HG02763 (cell line): ENCODE measurements at regions not wholly inside any gene's neighbourhood (a gene's known extent, or its start where the extent isn't known, plus 50 kb on each side); places are given as distances from the start of the nearest gene placed in this dataset.
"Not testable (repeated sequence)": the region's sequence is repeated elsewhere in the genome, so short reads cannot be mapped to it uniquely, and the experiment has no call there.

Source experiments
- ATAC-seq: cut with Tn5 transposase; IDR thresholded peaks from one replicate; pipeline ENCODE4 v1.9.1; 2021; ENCODE audit warnings: mild to moderate bottlenecking, moderate library complexity; ENCODE audit not compliant: unreplicated experiment

DNA sequence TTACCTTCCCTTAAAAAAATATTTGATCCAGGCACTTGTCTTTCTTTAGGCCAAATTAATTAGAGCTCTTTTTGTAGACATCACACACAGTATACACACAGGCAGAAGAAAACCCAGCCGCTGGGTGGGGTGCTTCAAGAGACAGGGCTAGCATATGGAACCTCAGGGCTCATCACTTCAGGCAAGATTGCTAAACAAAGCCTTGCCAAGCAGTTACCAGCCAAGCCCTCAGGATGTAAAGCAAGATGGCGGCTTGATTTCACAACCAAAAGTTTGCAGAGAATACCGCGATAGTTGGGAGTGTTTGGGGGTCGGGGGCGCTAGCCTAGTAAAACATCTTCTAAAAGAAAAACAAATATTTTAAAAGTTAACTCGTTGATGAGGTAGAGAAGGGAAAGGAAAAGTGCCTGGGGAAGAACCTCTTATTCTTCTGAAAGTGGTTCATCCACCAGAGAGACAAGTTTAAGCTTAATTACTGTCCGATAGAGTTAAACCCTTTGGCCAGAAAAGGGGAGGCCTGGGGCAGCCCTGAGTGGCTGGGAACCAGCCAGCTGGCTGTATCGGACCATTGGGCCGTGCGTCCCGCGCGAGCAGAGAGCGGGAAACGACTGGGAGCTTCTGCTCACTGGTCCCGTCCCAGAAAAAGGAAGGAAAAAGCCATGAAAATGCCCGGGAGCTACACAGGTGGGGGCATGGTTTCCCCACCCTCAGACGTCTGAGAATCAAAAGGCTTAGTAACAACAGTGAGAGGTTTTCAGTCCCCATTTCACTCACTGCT lies 254.9 kb upstream of the PCDH20 start:
- no peak for ATAC-seq

DNA sequence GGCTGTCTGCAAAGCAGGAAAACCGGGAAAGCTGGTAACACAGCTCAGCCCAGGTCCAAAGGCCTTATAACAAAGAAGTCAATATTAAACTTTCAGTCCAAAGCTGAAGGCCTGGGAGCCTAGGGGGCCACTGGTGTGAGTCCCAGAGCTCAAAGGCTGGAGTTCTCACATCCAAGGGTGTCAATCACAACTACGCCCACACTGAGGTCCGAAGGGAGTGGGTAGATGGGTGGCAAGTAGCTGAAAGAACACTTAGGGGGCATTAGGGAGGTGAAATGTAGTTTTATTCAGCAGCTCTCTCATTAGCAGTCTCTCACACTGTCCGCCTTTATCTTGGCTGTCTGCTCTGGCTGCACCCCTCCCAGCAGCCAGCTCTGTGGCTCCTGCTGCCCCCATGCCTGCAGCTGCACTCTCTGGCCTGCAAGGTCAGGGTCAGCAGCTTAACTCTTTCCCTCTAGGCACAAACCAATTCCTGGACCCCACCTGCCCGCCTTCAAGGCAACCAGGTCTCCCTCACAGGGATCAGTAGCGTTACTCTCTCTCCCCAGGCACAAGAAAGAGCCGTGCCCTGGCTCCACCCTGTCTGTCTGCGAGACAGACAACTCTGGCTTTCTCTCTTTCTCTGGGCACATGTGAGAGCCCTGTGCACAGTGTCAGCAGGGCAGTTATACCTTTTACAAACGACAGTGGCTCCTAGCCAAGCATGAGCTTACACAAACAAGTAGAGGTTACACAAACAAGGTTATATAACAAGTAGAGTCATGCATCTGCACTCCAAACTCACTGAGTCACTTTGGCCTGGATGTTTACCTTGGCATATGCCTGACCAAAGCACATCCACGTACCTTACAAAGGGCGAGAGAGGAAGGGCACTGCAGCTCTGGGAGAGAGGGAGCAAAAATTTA lies 249.4 kb upstream of the PCDH20 start:
- ATAC-seq, result no peak

GRCh38 chr13:61654481-61654880 lies 238.8 kb upstream of the PCDH20 start:
- no peak for ATAC-seq

- ATAC-seq, result no peak
Measured at GRCh38 chr13:61648547-61648946, 232.9 kb upstream of the PCDH20 start.

DNA sequence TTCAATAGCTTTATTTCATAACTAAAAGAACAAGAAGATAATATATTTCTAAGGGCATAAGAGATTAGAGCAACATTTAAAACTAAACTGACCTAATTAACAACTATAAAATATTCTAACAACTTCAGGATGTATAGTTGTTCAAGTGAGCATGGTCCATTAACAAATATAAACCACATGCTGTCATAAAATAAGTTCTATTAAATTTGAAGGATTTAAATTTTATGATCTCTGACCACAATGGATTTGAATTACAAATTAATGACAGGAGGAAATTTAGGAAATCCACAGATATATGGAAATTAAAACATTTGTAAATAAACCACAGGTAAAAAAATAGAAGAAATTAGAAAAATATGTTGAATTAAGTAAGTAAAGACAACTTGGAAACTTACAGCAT lies 196.5 kb upstream of the PCDH20 start:
- no peak for ATAC-seq

DNA sequence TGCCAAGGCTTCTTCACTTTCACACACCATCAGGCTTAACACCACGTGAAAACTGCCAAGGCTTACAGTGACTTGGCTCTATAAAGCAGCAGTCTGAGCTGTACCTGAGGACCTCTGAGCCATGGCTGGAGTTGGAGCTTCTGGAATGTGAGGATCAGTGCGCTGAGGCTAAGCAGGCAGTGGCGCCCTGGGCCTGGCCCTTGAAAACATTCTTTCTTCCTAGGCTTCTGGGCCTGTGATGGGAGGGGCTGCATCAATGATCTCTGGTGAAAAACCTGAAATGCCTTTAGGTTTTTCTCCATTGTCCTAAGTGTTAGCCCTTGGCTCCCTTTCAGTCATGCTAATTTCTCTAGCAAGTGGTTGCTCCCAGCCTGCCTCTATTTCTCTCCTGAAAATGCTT lies 192.5 kb upstream of the PCDH20 start:
- no peak for ATAC-seq

DNA sequence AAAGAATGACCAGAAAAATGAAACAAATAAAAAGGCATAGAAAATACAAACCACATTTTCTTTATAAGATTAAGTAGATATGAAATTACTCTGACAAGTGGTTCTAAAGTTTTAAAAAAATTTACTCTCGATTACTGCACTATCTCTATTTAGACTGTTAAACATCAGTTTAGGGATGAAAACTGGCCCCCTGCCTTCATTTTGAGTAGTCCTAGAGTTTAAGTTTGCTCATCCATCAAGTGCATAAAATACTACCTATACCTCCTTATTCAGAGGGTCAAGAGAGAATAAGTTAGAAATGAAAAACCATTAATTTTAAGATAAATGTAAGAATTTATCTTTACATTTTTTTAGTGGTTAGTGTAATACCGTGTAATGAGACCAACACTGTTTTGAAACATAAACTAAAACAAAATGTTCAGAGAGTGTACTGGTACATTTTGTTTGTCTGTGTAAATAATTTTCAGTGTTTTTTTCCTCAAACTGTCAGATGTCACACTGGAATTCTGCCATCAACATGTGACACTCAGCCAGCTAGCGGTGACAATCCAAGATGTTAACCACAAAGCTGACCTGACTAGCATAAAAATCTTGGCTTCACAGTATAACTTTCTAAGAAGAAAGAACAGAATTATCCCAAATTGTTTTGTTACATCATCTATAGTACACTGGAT lies 184.8 kb upstream of the PCDH20 start:
- no peak for ATAC-seq

- ATAC-seq, result no peak
Measured at GRCh38 chr13:61592489-61592888, 176.8 kb upstream of the PCDH20 start.

GRCh38 chr13:61575973-61576372 lies 160.3 kb upstream of the PCDH20 start:
- no peak for ATAC-seq

DNA sequence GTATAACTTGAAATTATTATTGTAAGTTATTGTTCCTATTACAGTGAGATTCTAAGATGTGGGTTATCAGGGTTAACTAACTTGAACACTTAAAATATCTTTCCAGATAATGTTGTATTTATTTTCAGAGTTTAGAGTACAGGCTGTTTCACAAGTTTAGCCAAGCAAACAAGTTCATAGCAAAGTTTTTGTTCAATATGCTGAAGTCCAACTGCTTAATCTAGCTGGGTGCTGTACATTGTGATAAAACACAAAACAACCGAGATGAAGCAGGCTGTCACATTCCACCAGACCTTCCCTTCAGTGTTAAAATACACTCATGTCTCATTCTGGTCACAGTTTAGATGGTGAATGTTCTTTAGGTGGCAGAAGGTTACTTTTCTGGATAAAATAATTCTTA lies 148.0 kb upstream of the PCDH20 start:
- ATAC-seq, result no peak

DNA sequence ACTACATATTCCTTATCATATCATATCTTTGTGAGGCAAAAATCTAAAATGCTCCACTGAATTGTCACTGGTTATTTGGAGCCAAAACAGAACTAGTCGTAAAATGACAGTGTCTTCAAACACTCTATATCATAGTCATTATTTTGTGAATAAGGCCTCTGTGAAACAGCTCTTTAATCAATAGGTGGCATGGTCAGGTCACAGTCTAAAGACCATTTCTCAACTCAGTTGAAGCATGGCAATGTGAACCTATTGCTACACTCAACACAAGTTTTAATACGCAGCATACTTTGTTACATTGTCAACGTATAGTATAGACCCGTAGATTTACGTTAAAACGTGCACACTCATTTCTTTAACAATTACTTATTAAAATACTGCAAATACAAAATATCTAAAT lies 131.3 kb upstream of the PCDH20 start:
- ATAC-seq, result no peak

GRCh38 chr13:61546413-61546812 lies 130.8 kb upstream of the PCDH20 start:
- no peak for ATAC-seq

DNA sequence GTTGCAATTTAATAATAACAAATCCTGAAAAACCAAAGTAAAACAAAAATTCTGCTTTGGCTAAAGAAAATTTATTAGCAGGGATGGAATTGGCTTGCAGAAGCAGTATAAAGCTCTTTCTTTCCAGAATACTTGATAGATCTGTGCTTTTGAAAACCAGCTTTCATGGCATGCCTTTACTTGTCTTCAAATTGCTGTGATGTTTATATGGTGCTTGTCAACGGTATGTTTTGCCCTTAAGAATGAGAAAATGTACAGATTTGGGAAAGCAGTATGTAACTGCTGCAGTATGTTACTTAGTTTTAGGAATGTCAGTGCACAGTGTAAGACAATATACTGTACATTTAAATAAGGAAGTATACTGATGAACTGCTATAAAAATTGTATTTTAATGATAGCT lies 120.8 kb upstream of the PCDH20 start:
- no peak for ATAC-seq

DNA sequence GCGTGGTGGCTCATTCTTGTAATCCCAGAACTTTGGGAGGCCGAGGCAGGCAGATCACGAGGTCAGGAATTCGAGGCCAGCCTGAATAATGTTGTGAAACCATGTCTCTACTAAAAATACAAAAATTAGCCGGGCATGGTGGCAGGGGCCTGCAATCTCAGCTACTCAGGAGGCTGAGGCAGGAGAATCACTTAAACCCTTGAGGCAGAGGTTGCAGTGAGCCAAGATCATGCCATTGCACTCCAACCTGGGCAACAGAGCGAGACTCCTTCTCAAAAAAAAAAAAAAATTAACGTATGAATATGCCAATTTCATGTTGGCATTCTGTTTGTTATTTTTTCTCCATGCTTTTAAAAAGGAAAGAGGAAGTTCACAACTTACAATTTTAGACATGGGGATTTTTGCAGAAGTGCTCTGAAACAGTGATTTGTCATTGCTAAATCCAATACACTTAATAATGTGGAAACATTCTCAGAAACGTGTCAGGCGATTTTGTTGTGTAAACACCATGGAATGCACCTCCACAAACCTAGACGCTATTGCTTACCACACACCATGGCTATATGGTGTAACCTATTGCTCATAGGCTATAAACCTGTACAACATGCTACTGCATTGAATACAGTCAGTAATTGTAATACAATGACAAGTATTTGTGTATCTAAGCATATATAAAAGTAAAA lies 115.9 kb upstream of the PCDH20 start:
- ATAC-seq, result no peak

GRCh38 chr13:61519214-61519613 lies 103.6 kb upstream of the PCDH20 start:
- ATAC-seq, result not testable (repeated sequence)

DNA sequence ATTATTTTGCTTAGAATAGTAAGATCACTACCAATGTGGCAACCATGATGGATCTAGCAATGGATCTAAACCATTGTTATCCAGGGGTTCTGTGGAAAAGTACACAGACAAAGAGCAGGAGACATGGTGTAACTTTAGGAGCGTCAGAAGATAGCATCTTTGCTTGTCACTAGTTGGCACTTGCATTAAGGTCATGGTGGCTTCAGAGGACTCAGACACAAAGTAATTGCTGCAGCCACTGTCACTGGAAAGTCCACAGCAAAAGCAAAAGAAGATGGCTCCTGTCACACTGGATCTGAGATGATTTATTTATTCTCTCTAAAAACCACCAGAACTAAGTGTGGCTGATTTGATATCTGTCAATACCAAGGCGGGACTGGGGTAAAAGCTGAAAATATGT lies 93.3 kb upstream of the PCDH20 start:
- no peak for ATAC-seq

- no peak for ATAC-seq
Measured at GRCh38 chr13:61500176-61500575, 84.5 kb upstream of the PCDH20 start.

- ATAC-seq, result no peak
Measured at GRCh38 chr13:61495648-61496047, 80.0 kb upstream of the PCDH20 start.

- not testable (repeated sequence) for ATAC-seq
Measured at GRCh38 chr13:61493556-61493955, 77.9 kb upstream of the PCDH20 start.

DNA sequence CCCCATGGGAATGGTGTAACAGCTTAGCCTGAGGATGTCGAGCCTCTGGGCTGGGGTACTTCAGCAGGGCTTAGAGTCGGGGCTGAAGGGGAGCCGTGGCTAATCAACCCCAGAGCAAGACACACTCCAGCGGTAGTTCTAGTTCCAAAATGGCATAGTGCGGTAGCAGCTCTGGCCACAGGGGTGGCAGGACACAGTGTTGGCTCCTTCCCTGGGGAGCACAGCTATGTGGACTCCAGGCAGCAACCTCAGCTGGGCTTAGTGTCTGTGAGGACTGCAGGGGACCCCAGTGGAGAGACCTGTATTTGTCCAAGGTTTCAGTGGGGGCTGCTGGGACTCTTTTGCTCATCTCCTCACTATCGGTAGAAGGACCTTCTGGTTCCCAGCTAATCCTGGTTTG lies 70.8 kb upstream of the PCDH20 start:
- no peak for ATAC-seq
